ENCODE measurements at regions not wholly inside any gene's neighbourhood (a gene's known extent, or its start where the extent isn't known, plus 50 kb on each side); places are given as distances from the start of the nearest gene placed in this dataset.
"Not testable (repeated sequence)": the region's sequence is repeated elsewhere in the genome, so short reads cannot be mapped to it uniquely, and the experiment has no call there.

- no peak for FAIRE-seq
These were observed 707.5 kb upstream of the ACTRT1 start for GRCh38 chrX:128759745-128760144.

GRCh38 chrX:128759177-128759576 is 707.0 kb upstream of the ACTRT1 start:
- no peak for FAIRE-seq

GRCh38 chrX:128754130-128754529 is 701.9 kb upstream of the ACTRT1 start:
- FAIRE-seq, result no peak

- no peak for FAIRE-seq
These were observed 687.3 kb upstream of the ACTRT1 start for GRCh38 chrX:128739539-128739938.

GRCh38 chrX:128728943-128729342 is 676.7 kb upstream of the ACTRT1 start:
- FAIRE-seq, result no peak

- FAIRE-seq, result no peak
These were observed 665.7 kb upstream of the ACTRT1 start for GRCh38 chrX:128717635-128718578.

- FAIRE-seq, result no peak
These were observed 662.2 kb upstream of the ACTRT1 start for GRCh38 chrX:128714425-128714824.

GRCh38 chrX:128699716-128700285 is 647.6 kb upstream of the ACTRT1 start:
- FAIRE-seq, result no peak

GRCh38 chrX:128698573-128699181 is 646.5 kb upstream of the ACTRT1 start:
- no peak for FAIRE-seq

GRCh38 chrX:128691872-128692271 is 639.7 kb upstream of the ACTRT1 start:
- no peak for FAIRE-seq

- no peak for FAIRE-seq
These were observed 633.2 kb upstream of the ACTRT1 start for GRCh38 chrX:128685387-128685786.

- FAIRE-seq, result no peak
These were observed 624.4 kb upstream of the ACTRT1 start for GRCh38 chrX:128676651-128677050.

- not testable (repeated sequence) for FAIRE-seq
These were observed 622.3 kb upstream of the ACTRT1 start for GRCh38 chrX:128674326-128675086.

- FAIRE-seq, result no peak
These were observed 612.0 kb upstream of the ACTRT1 start for GRCh38 chrX:128664211-128664610.

- no peak for FAIRE-seq
These were observed 601.4 kb upstream of the ACTRT1 start for GRCh38 chrX:128653524-128654060.

GRCh38 chrX:128650326-128650725 is 598.1 kb upstream of the ACTRT1 start:
- FAIRE-seq, result no peak

GRCh38 chrX:128634754-128635153 is 582.6 kb upstream of the ACTRT1 start:
- no peak for FAIRE-seq

GRCh38 chrX:128623361-128623760 is 571.2 kb upstream of the ACTRT1 start:
- no peak for FAIRE-seq

- no peak for FAIRE-seq
These were observed 570.1 kb upstream of the ACTRT1 start for GRCh38 chrX:128622296-128622695.

GRCh38 chrX:128619490-128619889 is 567.3 kb upstream of the ACTRT1 start:
- no peak for FAIRE-seq

- no peak for FAIRE-seq
These were observed 564.7 kb upstream of the ACTRT1 start for GRCh38 chrX:128616933-128617332.

GRCh38 chrX:128606817-128607216 is 554.6 kb upstream of the ACTRT1 start:
- FAIRE-seq, result not testable (repeated sequence)

GRCh38 chrX:128606357-128606756 is 554.2 kb upstream of the ACTRT1 start:
- not testable (repeated sequence) for FAIRE-seq

Data from endometrium (tissue), 2 donors.